Peyer's patch (tissue), 4 donors: ENCODE measurements at regions not wholly inside any gene's neighbourhood (a gene's known extent, or its start where the extent isn't known, plus 50 kb on each side); places are given as distances from the start of the nearest gene placed in this dataset.

ENCODE experiments used
- CTCF ChIP-seq, 6 experiments: fragments of 450-650 bp in 4 of 6; fragments of 200-600 bp in 2 of 6; sonication (generic) in 1 of 6; IDR thresholded peaks; one replicate each; pipeline ENCODE4 v1.5.1; 2017 to 2019; ENCODE audit warnings: antibody characterized with exemption in 6 of 6, mild to moderate bottlenecking in 3 of 6, moderate library complexity in 1 of 6
- POLR2A ChIP-seq, 2 donors: fragments of 450-650 bp; IDR thresholded peaks; one replicate each; pipeline ENCODE4 v1.5.1; 2017; ENCODE audit warnings: antibody characterized with exemption in 2 of 2, mild to moderate bottlenecking in 2 of 2, moderate library complexity in 2 of 2

GRCh38 chr17:77369544-77369971 is 228.8 kb downstream of the SEC14L1 start:
- TF ChIP-seq CTCF (IDR thresholded peaks at IDR 0.05): no peak
- no peak for TF ChIP-seq POLR2A (IDR thresholded peaks at IDR 0.05)
